ENCODE measurements at regions not wholly inside any gene's neighbourhood (a gene's known extent, or its start where the extent isn't known, plus 50 kb on each side); places are given as distances from the start of the nearest gene placed in this dataset.
A peak's percentile ranks its signal among the peaks of the same experiment; 100 is the strongest.

- Histone ChIP-seq H2AFZ (ENCODE audit: low read length, unreplicated experiment) (no peak overlapping the region), H3K27ac (ENCODE audit: low read depth, low read length) (no peak overlapping the region), H3K4me1 (ENCODE audit: control insufficient read depth, insufficient read depth, low read length, unreplicated experiment) (peaks cover 30% of the 10 kb centered on the region), H3K4me3 (ENCODE audit: low read depth, low read length) (no peak overlapping the region), H3K27me3 (ENCODE audit: insufficient read depth, low read length) (no peaks in the 10 kb centered on the region), H3K79me2 (ENCODE audit: control insufficient read depth, insufficient read depth, low read length, unreplicated experiment) (no peaks in the 10 kb centered on the region), H3K36me3 (ENCODE audit: insufficient read depth, low read length) (no peaks in the 10 kb centered on the region)
These were observed 171.0 kb upstream of the ZNF32 start for GRCh38 chr10:43819464-43820230.

DNA sequence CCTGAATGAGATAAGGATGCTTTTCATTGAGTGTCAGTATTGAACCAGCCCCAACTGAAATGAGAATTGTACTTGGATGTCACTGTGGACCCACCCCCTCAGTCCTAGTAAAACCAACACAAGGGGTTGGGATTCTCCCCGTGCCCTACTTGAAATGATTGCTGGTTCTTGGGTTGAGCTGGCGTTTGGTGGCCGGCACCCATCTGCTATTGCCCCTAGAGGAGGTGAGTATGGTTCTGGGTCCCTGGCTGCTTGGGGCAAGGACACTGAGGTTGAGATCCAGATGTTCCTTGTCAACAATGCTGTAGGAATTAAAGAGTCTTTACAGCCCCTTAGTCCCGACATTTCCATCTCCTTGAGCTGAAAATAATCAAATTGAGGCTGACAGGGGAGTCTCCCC is 170.0 kb upstream of the ZNF32 start:
- Histone ChIP-seq H3K4me3 (ENCODE audit: low read depth, low read length) (no peak overlapping the region), H3K27me3 (ENCODE audit: insufficient read depth, low read length) (no peaks in the 10 kb centered on the region), H3K79me2 (ENCODE audit: control insufficient read depth, insufficient read depth, low read length, unreplicated experiment) (no peaks in the 10 kb centered on the region), H3K4me1 (ENCODE audit: control insufficient read depth, insufficient read depth, low read length, unreplicated experiment) (peaks cover 30% of the 10 kb centered on the region), H3K36me3 (ENCODE audit: insufficient read depth, low read length) (no peaks in the 10 kb centered on the region), H2AFZ (ENCODE audit: low read length, unreplicated experiment) (no peak overlapping the region), H3K27ac (ENCODE audit: low read depth, low read length) (no peak overlapping the region)

DNA sequence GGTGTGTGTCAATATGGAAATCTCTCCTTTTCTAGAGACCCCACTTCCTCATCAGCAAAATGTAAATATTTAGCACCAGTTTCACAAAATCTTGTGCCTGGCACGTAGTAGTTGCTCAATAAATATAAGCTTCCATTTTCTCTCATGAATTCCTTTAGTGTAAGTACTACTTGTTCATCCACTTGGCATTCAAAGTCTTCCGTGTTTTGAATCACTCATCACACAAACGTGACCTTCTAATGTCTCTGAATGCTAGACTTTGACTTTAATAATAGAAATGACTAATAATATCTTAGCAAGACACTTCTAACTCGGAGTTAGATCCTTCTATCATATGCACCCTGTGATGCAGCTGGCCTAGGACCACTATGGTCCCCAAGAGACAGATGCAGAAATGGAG is 168.7 kb upstream of the ZNF32 start:
- Histone ChIP-seq H3K36me3 (ENCODE audit: insufficient read depth, low read length) (no peaks in the 10 kb centered on the region), H3K79me2 (ENCODE audit: control insufficient read depth, insufficient read depth, low read length, unreplicated experiment) (no peaks in the 10 kb centered on the region), H2AFZ (ENCODE audit: low read length, unreplicated experiment) (no peak overlapping the region), H3K27ac (ENCODE audit: low read depth, low read length) (peak overlapping the region; percentile 26), H3K4me3 (ENCODE audit: low read depth, low read length) (no peak overlapping the region), H3K27me3 (ENCODE audit: insufficient read depth, low read length) (no peaks in the 10 kb centered on the region), H3K4me1 (ENCODE audit: control insufficient read depth, insufficient read depth, low read length, unreplicated experiment) (peaks cover 30% of the 10 kb centered on the region)

- Histone ChIP-seq H2AFZ (ENCODE audit: low read length, unreplicated experiment) (peak overlapping the region; percentile 57), H3K79me2 (ENCODE audit: control insufficient read depth, insufficient read depth, low read length, unreplicated experiment) (no peaks in the 10 kb centered on the region), H3K4me1 (ENCODE audit: control insufficient read depth, insufficient read depth, low read length, unreplicated experiment) (peaks cover 30% of the 10 kb centered on the region), H3K27ac (ENCODE audit: low read depth, low read length) (peak overlapping the region; percentile 26), H3K36me3 (ENCODE audit: insufficient read depth, low read length) (no peaks in the 10 kb centered on the region), H3K27me3 (ENCODE audit: insufficient read depth, low read length) (no peaks in the 10 kb centered on the region), H3K4me3 (ENCODE audit: low read depth, low read length) (0 out of 2 replicates have a peak overlapping the region, but pooled peaks have one; percentile 11)
These were observed 168.0 kb upstream of the ZNF32 start for GRCh38 chr10:43816351-43817321.

DNA sequence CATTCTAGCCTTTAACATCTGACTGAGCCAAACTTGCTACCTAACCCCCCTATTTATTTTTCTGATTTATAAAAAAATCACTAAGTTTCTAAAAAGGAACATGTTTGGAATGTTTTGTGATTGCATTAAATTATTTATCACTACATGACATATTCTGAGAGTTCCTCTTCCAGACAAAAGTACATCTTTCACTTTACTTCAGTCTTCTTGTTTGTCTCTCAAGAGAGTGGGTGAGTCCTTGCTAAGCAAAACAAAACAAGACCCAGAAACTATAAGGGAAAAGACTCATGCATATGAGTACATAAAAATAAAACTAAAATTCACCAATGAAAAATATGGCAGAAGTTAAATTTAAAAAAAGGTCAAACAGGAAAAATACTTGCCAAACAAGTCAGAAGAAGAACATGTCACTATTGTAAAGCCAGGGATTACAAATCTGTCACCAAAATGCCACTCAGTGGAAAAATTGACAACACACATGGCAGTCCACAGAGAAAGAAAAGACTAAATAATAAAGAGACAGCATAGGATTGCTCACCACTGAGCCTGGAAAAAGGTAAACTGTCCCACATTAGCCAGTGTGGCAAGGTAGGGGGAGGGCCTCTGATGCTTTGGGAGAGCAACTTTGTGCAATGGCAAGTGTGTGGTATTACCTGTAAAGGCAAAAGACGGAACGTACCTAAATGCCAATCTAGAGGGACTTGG is 166.7 kb upstream of the ZNF32 start:
- H3K27me3 ChIP-seq (ENCODE audit: insufficient read depth, low read length): no peaks in the 10 kb centered on the region
- H3K4me3 ChIP-seq (ENCODE audit: low read depth, low read length): no peak overlapping the region
- no peaks in the 10 kb centered on the region for H3K36me3 ChIP-seq (ENCODE audit: insufficient read depth, low read length)
- no peak overlapping the region for H2AFZ ChIP-seq (ENCODE audit: low read length, unreplicated experiment)
- no peaks in the 10 kb centered on the region for H3K79me2 ChIP-seq (ENCODE audit: control insufficient read depth, insufficient read depth, low read length, unreplicated experiment)
- H3K27ac ChIP-seq (ENCODE audit: low read depth, low read length): no peak overlapping the region
- peaks cover 31% of the 10 kb centered on the region for H3K4me1 ChIP-seq (ENCODE audit: control insufficient read depth, insufficient read depth, low read length, unreplicated experiment)

- Histone ChIP-seq H3K79me2 (ENCODE audit: control insufficient read depth, insufficient read depth, low read length, unreplicated experiment) (no peaks in the 10 kb centered on the region), H3K27ac (ENCODE audit: low read depth, low read length) (no peak overlapping the region), H2AFZ (ENCODE audit: low read length, unreplicated experiment) (no peak overlapping the region), H3K4me1 (ENCODE audit: control insufficient read depth, insufficient read depth, low read length, unreplicated experiment) (peaks cover 34% of the 10 kb centered on the region), H3K36me3 (ENCODE audit: insufficient read depth, low read length) (no peaks in the 10 kb centered on the region), H3K27me3 (ENCODE audit: insufficient read depth, low read length) (no peaks in the 10 kb centered on the region), H3K4me3 (ENCODE audit: low read depth, low read length) (no peak overlapping the region)
These were observed 166.0 kb upstream of the ZNF32 start for GRCh38 chr10:43814663-43815062.

- Histone ChIP-seq H3K36me3 (ENCODE audit: insufficient read depth, low read length) (no peaks in the 10 kb centered on the region), H3K4me3 (ENCODE audit: low read depth, low read length) (no peak overlapping the region), H2AFZ (ENCODE audit: low read length, unreplicated experiment) (no peak overlapping the region), H3K4me1 (ENCODE audit: control insufficient read depth, insufficient read depth, low read length, unreplicated experiment) (peaks cover 48% of the 10 kb centered on the region), H3K27ac (ENCODE audit: low read depth, low read length) (no peak overlapping the region), H3K79me2 (ENCODE audit: control insufficient read depth, insufficient read depth, low read length, unreplicated experiment) (no peaks in the 10 kb centered on the region), H3K27me3 (ENCODE audit: insufficient read depth, low read length) (no peaks in the 10 kb centered on the region)
These were observed 163.2 kb upstream of the ZNF32 start for GRCh38 chr10:43811871-43812270.

DNA sequence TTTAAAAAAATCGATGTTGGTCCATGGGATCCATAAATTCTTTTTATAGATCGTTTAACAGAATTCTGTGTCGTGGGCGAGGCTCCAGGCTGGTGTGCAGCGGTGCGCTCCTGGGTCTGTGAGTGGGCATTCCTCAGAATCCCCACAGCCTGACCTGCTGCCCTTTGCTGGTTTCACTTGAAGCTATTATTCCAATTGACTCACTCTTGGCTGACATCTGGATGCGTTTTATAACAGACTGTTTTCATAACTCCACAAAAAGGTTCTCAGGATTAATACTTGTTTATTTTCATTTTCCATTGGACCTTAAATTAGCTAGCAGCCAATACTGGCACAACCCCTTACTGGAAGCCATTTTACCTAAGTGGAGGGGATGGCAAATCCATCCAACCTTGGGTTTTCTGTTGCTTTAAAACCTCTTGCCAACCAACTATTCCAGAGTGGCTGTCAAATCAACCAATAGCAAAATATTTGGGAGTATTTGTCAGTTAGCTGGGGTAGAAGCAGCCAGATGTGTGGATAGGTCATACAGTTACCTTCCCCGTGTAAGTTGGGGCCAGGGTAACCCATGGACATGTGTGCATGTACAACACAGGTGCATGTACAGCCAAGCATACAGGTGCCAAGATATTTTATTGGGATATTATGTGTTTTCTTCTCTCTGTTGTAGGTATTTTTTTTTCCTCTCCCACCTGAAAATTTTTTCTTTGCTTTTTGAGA is 160.7 kb upstream of the ZNF32 start:
- H2AFZ ChIP-seq (ENCODE audit: low read length, unreplicated experiment): peak overlapping the region; percentile 5
- H3K27ac ChIP-seq (ENCODE audit: low read depth, low read length): peak overlapping the region; percentile 41
- H3K4me3 ChIP-seq (ENCODE audit: low read depth, low read length): peak overlapping the region; percentile 40; the same call in 1 of the 2 replicates
- H3K27me3 ChIP-seq (ENCODE audit: insufficient read depth, low read length): no peaks in the 10 kb centered on the region; the same call in 1 of the 2 replicates
- no peaks in the 10 kb centered on the region for H3K79me2 ChIP-seq (ENCODE audit: control insufficient read depth, insufficient read depth, low read length, unreplicated experiment)
- peaks cover 29% of the 10 kb centered on the region for H3K4me1 ChIP-seq (ENCODE audit: control insufficient read depth, insufficient read depth, low read length, unreplicated experiment)
- no peaks in the 10 kb centered on the region for H3K36me3 ChIP-seq (ENCODE audit: insufficient read depth, low read length)

DNA sequence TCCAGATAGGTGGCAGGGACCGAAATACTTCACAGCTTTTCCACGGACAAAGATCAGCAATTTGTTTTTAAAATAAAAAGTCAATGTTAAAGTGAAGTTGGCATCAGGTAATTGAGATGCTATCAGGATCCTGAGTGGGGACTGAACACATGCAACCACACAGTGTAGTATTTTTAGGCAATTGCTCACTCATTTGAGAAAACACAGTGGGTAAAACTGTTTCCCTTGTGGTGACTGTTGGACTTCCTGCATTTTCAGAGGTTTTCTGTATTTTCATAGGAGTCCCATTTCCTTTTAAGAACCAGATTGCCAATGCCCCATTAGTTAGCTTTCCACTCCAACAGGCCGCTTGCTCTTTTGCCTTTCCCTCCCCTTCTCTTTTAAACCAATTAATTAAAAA is 159.5 kb upstream of the ZNF32 start:
- Histone ChIP-seq H3K36me3 (ENCODE audit: insufficient read depth, low read length) (no peaks in the 10 kb centered on the region), H2AFZ (ENCODE audit: low read length, unreplicated experiment) (no peak overlapping the region), H3K4me1 (ENCODE audit: control insufficient read depth, insufficient read depth, low read length, unreplicated experiment) (peaks cover 29% of the 10 kb centered on the region), H3K79me2 (ENCODE audit: control insufficient read depth, insufficient read depth, low read length, unreplicated experiment) (no peaks in the 10 kb centered on the region), H3K27ac (ENCODE audit: low read depth, low read length) (no peak overlapping the region), H3K4me3 (ENCODE audit: low read depth, low read length) (no peak overlapping the region), H3K27me3 (ENCODE audit: insufficient read depth, low read length) (no peaks in the 10 kb centered on the region; the same call in 1 of the 2 replicates)

Data from ACC112 (cell line).